Hypothalamus (tissue), 51 donors: ENCODE measurements at regions not wholly inside any gene's neighbourhood (a gene's known extent, or its start where the extent isn't known, plus 50 kb on each side); places are given as distances from the start of the nearest gene placed in this dataset.

Experiments used
- DNase-seq, 51 donors: peaks; one replicate each; lab custom pipeline; 2025; lab: John Stamatoyannopoulos, UW

- DNase-seq = no peak
These were observed 70.1 kb upstream of the RAPGEF1 start for GRCh38 chr9:131809941-131810344.

DNA sequence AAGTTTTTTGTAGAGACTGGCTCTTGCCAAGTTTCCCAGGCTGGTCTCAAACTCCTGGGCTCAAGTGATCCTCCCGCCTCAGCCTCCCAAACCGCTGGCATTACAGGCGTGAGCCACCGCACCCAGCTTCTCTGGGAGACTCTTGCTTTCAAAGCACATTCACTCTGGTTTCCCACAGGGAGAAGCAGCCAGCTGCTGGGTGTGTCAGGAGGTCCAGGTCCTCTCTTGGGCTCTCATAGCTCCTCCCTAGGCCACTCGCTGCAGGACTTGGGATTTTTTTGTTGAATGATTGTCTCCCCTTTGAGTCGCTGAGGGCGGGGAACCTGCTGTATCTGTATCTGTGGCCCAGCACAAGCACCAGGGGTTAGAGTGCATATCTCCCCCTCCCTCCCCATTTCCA is 68.4 kb upstream of the RAPGEF1 start:
- DNase-seq = no peak

- DNase-seq = no peak
These were observed 67.5 kb upstream of the RAPGEF1 start for GRCh38 chr9:131807144-131807983.

DNA sequence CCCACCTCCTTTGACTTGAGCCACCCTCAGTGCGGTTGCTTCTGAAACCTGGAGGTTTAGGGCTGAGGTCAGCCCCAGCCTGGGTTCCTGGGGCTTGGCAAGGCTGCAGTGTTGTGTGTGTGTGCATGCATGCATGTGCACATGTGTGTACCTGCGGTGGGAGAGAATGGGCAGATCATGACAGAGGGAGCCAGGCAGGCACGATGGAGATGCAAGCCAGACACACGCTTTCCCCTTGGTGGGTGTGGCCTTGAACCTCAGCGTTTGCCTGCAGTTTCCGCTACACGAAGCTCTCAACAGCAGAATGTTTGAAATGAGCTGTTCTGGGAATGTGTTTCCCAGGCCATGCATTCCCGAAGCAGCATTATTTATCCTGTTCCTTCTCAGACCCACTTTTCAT is 65.9 kb upstream of the RAPGEF1 start:
- DNase-seq = no peak

- no peak for DNase-seq
These were observed 65.0 kb upstream of the RAPGEF1 start for GRCh38 chr9:131804826-131805225.

DNA sequence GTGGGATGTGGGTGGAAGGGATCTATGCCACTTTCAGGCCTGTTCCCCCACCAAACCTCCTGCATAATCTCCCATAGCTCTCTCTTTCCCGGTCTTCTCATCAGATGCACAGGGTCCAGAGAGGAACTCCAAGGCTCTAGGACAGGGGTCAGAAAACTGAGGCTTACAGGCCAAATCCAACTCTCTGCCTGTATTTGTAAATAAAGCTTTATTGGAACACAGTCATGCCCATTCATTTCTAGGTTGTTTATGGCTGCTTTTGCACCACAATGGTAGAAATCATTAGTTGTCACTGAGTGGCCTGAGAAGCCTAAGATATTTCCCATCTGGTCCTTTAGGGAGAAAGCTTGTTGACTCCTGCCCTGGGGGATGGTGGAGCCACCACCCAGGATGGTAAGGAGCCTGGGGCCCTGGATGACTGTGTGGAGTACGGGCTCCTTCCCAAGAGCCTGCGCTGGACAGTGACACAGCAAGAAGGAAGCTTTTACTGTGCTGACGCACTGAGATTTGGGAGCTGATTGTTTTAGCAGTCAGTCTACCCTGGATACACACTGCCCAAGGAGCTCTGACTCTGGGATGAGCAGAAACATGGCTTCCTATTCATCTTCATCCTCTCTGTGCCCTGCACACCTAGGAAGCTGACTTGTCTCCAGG is 64.0 kb upstream of the RAPGEF1 start:
- DNase-seq = no peak

DNA sequence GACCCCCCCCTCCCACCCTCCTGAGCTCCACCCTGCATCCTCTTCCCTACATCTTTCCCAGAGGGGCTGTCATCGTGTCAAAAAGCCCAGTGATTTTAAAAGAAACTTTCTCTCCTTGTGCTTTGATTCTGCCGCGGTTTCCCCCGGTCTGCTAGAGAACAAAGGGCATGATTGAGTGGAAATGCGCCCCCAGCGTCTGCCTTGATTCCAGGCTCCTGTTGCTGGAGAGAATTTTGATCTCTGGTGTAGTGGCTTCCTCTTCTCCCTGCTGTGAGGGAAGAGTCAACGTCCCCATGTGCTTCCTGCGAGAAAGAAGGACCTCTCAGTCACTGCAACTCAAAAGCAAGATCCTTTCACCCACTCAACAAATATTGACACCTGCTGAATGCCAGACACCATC is 61.9 kb upstream of the RAPGEF1 start:
- DNase-seq = no peak

- no peak for DNase-seq
These were observed 61.0 kb upstream of the RAPGEF1 start for GRCh38 chr9:131800843-131801242.

GRCh38 chr9:131800366-131800765 is 60.5 kb upstream of the RAPGEF1 start:
- DNase-seq = no peak

DNA sequence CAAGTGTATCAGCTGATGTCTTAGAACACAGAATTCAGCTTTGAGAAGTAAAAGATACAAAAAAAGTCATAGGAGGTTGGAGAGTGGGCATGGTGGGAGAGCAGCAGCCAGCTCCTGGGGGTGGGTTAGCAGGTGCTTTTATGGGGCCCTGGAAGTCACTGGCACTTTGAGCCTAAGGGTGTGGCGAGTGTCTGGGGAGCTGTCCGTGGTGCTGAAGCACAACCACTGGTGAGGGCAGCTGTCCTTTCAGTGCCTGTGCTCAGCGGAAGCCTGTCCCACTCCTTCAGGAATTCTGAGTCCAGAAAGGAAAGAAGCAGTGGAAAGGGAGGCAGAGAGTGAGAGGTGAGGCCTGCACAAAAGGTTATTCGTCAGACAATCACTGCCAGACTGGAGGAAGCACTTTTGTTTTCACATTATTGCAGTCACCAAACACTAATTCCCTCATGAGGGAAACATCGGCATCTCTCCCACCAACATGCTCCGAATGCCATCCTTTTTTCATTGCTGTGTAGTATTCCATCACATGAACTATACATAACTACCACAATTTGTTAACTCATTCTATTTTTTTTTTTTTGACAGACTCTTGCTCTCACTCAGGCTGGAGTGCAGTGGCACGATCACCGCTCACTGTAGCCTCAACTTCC is 59.4 kb upstream of the RAPGEF1 start:
- peak in 26 of 51 donors; percentile 0 to 54 (median 14) for DNase-seq

GRCh38 chr9:131798246-131798645 is 58.4 kb upstream of the RAPGEF1 start:
- DNase-seq = no peak

- no peak for DNase-seq
These were observed 54.5 kb upstream of the RAPGEF1 start for GRCh38 chr9:131794393-131794792.

- no peak for DNase-seq
These were observed 51.8 kb upstream of the RAPGEF1 start for GRCh38 chr9:131791542-131792254.
